Caki2 (cell line): ENCODE measurements at regions not wholly inside any gene's neighbourhood (a gene's known extent, or its start where the extent isn't known, plus 50 kb on each side); places are given as distances from the start of the nearest gene placed in this dataset.
"Not testable (repeated sequence)": the region's sequence is repeated elsewhere in the genome, so short reads cannot be mapped to it uniquely, and the experiment has no call there.

Source experiments
- DNase-seq: peaks from one replicate; pipeline ENCODE4 v3.0.0-alpha.2; 2015; ENCODE audit warnings: low read depth
- in situ Hi-C: cut with HindIII; loops from 2 replicates; pipeline ENCODE4 v1.10.0; 2016; ENCODE audit warnings: low sequenced_read_pairs, low pct_unique_long_range_greater_than_20kb, mixed read lengths

DNA sequence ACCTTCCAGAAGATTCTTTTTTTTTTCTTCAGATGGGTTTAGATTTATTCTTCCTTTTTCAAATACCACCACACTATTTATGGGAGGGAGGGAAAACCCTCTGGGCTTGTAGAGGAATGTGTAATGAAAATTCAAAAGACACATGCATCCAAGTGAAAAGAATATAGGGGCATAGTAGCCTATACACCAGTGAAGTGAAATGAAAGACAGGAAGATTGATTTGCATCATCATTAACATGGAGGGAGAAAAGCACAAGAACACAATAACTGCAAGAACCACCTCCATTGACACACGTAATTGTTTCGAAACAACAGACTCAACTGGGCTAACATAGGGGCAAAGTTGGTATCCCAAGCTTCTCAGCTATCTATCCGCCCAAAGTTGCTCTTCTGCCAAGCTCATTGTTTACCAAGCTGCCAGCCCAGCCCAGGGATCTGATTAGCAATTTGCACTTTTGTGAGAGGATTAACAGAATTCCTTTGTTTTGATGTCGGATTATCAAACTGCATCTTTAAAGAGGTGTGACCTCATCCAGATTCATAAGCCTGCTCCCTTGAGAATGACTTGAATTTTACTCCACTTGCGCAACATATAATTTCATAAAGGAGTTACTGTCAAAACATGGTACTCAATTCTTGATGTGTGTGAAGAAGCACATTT, 430.5 kb upstream of the SOX5 start:
- in situ Hi-C loops: no loop called here

DNA sequence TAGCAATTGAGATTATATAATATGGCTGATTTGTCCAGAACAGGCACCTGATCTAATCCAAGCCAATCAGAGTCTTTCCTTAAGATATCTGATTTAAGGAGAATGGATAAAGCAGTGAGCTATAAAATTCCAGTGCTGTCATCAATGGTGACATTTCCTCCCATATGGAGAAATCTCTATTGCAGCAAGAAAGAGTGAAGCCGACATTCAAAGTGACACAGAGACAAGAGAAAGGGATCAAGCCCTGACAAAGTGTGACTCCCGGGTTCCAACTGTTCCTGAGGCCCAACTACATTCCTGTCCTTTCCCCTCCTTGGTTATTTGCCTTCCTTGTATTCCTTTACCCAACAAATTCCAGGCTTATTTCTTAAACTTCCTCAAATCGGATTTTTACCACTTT, 430.0 kb upstream of the SOX5 start:
- in situ Hi-C loops: no loop called here
- no peak for DNase-seq

More for the DNA sequence above, 430.5 kb upstream of the SOX5 start:
- no peak for DNase-seq

DNA sequence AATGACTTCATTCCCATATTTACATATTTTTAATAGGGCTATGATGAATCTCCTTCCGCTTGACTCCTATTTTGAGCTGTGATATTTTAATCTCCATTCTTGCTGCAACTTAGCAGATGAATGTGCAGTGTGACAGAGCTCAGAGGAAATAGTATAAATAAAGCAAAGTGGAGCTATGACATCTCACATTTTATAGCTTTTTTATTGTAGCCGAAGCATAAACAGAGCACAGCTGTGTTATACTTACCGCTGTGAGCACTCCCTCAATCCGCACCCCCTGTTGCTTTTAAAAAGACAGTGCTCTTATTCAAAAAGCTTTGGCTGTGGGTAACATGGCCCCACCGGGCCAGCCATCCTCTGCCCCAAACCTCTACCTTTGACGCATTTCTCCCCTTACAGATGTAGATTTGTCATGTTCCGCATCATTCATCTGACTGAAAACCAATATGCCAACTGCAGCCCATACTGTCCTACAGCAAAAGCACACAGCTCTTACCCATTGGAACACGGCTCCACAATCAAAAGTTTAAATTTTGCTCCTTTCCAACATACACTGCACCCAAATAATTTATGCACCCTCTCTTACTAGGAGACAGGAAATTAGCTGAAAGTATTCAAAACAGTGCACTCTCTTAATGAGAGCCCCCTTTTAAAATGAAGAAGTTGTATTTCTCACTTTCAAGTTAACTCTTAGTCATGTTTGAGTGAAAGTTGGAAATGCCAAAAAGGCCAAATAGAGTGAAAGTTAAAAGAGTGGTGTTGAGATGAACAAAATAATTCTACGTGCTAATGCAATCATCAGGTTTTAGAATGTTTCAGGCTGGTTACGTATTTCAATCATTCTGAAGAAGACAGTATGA, 429.3 kb upstream of the SOX5 start:
- no peak for DNase-seq
- in situ Hi-C loops: no loop called here

DNA sequence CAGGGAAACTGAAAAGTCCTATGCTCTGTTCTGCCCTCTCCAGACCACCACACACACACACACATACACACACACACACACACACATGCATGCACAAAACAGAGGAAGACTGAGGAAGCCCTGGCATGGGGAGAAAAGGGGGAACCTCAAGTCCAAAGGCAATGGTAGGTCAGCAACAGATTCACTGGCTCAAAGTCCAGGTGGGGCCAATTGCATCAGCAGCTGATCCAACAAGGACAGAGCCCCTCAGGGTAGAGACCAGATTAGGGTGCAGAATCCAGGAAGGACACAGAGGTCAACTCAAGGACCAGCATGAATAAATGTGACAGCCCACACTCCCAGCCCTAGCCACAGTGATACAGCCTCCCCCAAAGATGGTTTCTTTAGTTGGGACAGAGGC, 425.0 kb upstream of the SOX5 start:
- in situ Hi-C loops: no loop called here
- DNase-seq: no peak

DNA sequence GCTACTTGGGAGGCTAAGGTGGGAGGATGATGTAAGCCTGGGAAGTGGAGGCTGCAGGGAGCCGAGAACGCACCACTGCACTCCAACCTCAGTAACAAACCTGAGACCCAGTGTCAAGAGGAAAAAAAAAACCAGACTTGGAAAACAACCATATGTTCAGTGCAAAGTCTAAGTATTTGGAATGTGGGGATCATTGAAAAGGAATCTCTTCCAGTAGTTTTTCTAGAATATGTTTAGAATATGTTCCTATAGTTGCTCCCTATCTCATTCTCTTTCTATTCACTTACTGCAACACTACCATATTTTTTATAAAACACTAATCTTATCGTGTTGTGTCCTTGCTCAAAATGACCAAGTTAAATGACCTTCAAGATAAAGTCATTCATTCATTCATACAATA, 423.5 kb upstream of the SOX5 start:
- no peak for DNase-seq
- in situ Hi-C loops: no loop called here

DNA sequence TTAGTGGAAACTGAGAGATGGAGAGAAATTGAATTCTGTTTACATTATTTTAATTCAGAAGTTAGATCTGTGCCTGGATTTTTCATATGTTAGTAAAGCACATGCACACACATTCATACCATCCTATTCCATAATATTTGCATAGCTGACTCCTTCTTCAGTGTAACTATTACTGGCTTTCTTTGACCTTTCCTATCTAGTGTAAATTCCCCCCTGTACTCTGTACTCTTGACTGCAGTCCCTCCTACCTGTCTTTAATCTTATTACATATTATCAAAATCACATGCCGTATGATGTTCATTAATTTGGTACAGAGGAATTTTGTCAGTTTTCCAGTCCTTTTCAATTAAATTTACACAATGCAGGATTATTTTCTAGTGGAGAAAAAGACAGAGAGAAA, 417.0 kb upstream of the SOX5 start:
- no peak for DNase-seq
- in situ Hi-C loops: no loop called here

DNA sequence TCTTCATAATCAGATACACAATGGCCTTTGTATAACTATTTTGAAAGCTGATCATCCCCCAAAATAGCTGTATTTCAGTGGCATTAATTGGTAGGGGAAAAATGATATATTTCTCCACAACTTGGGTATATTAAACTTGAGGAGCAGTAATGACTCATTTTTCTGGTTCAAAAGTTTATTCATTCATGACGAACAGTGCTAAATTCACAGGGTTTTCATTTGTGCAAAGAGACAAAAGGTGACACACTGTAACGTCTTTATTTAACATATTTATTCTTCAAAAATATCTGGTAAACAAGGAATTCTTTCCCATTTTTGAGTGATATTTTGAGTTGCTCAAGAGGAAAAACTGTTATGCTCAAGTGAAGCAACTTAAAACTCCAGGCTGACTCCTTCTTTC, 415.5 kb upstream of the SOX5 start:
- DNase-seq: no peak
- in situ Hi-C loops: no loop called here

DNA sequence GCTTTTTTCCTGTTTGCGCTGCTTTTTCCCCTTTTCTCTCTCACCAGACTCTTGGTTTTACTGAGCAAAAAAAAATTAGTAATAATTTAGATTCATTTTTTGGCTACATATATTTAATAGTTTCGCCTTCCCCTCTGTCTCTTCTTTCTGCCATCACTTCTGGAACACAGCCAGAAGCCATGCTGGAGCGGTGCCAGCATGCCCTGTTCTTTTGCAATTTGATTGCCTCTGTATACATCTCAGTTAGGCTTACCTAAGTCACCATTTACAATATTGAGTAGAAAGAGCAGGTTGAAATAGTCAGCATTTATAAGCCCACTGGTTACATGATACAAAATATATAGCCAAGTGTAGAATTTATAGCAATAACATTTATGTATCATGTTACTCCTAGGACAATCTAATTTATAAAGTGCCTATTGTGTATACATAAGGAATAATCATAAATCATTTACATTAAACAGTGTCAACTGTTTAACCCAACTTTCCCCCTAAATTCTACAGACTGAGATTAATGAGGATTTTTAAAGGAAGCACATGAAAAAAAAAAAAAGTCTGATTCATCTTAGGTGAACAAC, 413.8 kb upstream of the SOX5 start:
- no peak for DNase-seq

DNA sequence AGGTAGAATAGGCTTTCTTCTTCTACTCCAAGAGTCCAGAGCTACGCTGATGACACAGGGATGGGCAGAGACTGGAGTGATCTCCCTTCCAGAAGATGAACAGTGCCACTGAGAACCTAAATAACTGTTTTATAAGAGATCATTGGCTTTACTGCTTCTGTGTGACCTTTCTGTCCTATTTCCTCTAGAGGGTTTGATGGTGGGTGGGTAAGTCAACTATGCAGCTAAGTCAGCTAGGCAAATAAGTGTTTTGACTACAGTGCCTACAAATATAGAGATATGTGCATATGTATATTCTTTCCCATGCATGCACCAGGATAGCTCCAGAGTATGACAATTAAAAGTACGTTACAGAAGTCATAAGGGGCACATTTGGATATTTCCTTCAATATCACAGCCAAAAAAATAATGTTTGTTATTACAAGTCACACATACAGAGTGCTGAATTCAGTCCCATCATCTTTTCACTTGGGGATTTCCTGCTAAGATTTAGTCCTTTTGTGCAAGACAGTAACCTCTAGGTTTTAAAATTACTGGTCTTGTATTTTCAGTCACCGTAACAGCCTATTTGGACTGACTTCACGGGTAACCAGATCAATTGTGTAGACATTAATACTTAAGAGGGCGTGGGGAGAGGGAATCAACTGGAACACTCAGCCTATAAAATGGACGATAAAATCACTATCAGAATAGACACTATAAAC, 412.6 kb upstream of the SOX5 start:
- DNase-seq: no peak
- in situ Hi-C loops: no loop called here

More for the DNA sequence above, 413.8 kb upstream of the SOX5 start:
- in situ Hi-C loops: no loop called here

DNA sequence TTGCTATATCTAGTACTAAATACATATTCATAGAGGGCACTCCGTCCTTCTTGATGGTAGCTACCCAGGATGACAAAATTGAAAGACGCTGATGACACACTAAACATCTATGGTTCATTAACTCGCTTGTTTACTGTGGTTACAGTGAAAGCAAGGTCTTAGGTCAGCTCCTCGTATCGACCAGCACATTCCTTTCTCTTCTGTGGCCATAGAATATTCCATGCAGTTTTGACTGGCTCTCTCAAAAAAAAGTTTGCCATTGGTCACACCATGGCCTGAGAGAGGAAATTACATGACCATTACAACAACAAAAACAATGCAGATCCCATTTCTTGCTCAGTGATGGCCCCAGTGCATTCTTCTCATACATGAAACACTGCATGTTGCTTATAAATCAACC, 411.4 kb upstream of the SOX5 start:
- peak; percentile 73 for DNase-seq
- in situ Hi-C loops: no loop called here

DNA sequence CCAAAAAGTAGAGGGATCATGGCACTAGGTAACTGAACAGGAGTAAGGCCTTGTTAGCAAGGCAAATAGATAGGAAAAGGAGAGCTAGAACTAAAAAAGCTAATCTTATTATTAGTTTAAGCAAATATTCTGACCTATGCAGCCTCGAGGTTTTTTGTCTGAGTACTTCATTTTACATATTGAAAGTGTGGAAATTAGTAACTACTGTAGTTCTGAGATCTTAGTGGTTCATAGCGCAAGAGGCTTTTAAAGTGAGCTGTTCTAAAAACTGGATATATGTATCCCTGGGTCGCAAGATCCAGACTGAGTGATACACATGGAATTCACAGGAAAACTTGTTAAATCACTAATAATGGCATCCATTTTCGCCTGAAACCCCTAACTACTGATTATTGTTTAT, 411.0 kb upstream of the SOX5 start:
- in situ Hi-C loops: no loop called here

DNA sequence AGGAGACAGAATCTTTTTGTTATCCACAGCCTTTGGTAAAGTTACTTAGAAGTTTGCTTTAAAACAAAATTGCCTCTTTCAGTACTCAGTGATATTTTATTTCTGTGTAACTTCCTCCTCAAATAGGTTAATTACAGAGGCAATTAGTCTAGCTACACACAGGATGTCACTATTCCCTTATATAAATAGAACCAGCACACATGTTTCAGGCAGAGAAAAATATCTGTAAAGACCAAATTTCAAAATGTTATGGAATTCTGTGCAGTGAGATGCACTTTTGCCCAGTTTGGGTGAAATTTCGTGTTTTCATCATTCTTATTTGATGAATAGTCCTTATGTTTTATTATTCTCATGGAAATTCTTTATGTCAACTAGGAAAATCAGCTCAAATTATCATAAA, 410.6 kb upstream of the SOX5 start:
- in situ Hi-C loops: no loop called here
- DNase-seq: no peak

More for the DNA sequence above, 411.0 kb upstream of the SOX5 start:
- DNase-seq: no peak

DNA sequence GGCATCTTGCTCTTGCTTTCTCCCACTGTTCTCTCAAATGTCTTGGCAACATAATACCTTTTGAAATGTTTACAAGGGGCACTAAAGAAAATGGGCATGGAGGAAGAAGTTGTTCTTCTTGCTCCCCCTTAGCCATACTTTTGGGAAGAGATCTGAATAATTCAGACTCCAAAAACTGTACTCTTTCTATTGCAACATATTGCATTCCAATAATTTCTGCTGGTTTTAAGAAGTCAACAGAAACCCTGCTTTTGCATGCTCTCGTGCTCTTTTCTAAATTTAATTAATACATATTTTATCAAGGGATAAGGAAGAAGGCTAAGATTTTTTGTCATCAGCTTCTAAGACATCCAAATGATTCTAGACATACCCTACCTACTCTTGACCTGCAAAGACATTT, 409.9 kb upstream of the SOX5 start:
- DNase-seq: no peak
- in situ Hi-C loops: no loop called here

DNA sequence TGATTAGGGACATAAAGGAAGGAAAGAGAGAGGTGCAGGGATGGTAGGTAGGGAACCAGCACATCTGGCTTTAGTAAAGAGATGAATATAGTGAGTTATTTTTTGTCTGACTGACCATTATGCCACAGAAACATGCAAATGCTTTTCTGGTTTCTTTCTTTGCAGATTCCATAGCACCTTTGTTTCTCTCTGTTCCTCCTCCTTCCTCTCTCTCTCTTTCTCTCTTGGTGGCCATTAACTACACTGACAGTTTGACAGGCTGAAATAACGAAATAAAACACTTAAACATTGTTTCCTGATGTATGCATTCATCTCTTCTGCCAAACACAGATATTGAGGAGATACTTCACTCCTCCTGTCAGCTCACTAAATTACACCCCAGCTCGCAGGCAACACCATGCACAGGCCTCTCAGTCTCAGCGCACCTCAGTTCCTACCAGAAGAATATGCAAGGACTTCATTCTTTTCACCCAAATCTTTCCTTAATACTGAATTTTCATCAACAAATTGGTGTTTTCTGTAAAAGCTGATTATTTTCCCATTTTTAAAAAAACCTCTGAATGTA, 406.9 kb upstream of the SOX5 start:
- in situ Hi-C loops: no loop called here
- no peak for DNase-seq

DNA sequence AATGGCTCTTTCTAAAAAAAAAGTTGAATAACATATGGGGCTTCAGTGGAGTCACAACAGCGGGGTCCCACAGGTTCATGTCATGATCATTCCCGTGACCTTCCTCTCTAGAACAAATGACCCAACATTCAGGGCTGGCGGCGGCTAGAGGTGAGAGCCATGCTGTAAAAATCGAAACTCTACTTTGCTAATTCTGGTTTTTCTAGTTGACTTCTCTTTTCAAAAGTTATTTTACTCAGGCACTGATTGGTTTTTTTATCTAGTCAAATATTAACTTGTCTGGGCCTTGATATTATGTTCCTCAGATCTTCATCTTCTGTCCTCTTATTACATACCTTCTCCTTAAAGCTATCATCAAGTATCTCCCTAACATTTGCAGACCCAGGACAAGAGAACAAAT, 402.9 kb upstream of the SOX5 start:
- in situ Hi-C loops: no loop called here
- no peak for DNase-seq

DNA sequence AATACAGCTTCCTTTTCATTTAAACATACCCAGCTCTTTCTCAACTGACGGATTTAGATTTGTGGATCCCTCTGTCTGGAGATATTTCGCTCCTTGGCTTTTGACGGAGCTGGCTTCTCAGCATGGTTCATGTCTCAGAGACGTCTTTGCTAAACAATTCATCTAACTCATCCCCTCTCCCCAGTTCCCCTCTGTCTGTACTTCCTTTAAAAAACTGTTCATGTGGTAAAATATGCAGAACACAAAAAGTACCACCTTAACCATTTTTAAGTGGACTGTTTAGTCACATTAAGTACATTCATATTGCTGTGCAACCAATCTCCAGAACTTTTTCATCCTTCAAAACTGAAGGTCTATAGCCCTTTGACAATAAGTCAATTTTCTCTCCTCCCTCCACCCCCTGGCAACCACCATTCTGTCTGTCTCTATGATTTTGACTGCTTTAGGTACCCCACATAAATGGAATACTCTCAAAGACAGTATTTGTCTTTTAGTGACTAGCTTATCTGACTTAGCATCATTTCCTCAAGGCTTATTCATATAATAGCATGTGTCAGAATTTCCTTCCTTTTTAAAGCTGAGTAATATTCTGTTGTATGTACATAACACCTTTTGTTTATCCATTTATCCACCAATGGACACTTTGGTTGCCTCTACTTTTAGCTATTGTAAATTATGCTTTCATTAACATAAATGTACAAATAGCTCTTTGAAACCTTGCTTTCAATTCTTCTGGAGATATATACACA, 399.8 kb upstream of the SOX5 start:
- no peak for DNase-seq
- in situ Hi-C loops: no loop called here

DNA sequence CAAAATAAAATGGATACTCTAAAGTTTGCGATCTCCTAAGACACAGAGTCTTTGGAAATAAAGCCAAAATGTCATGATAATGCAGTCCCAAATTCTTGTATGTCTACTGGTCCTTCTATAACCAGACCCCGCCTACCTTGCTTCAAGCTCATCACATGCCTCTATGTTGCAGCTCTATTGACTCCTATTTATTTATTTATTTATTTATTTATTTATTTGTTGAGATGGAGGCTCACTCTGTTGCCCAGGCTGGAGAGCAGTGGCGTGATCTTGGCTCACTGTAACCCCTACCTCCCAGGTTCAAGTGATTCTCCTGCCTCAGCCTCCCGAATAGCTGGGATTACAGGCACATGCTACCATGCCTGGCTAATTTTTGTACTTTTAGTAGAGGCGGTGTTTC, 398.7 kb upstream of the SOX5 start:
- in situ Hi-C loops, DNase-seq: not testable (repeated sequence)

DNA sequence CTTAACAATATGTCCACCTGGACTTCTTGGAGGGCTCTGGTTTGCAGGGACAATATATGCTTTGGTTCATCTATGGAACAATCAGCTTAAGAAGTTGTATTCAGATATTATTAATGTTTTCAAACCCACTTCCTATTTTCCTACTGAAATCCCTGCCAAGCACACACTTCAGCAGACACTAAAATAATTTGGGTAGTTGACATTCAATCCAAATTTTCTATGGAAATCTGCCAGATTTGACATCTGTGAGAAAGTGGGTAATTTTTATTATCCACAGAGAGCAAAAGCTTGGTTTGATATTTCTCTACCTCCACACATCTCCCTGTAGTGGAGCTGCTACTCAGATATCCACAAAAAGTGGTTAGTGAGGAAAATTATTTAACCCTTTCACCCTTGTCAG, 378.8 kb upstream of the SOX5 start:
- no peak for DNase-seq
- in situ Hi-C loops: no loop called here
